SH-SY5Y (cell line): ENCODE measurements at regions not wholly inside any gene's neighbourhood (a gene's known extent, or its start where the extent isn't known, plus 50 kb on each side); places are given as distances from the start of the nearest gene placed in this dataset.

Source experiments
- GATA2 ChIP-seq: IDR thresholded peaks from 2 replicates; pipeline ENCODE4 v1.6.1; 2011; ENCODE audit warnings: mild to moderate bottlenecking, low read depth, low read length
- GATA3 ChIP-seq: IDR thresholded peaks from 2 replicates; pipeline ENCODE4 v1.6.1; 2011; ENCODE audit warnings: low read depth, mild to moderate bottlenecking, low read length, moderate library complexity

DNA sequence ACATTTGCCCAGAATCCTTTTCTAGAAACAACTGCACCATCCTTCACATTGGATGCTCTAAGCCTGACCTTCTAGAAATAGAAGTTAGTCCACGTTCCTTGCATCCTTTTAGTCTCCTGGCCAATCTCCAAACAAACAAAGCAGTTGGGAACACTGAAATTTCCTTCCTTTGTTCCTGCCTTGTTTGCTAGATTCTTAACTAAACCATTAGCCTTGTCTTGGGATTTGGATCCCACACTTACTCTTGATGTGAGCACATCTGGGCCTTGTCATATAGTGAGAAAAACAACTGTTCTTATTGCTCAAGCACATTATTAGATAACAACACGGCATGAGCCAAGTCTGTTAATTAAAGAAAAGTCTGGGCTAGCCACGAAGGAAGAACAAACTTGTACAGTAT lies 319.3 kb upstream of the GHITM start:
- TF ChIP-seq GATA3 = no peak
- no peak for TF ChIP-seq GATA2

DNA sequence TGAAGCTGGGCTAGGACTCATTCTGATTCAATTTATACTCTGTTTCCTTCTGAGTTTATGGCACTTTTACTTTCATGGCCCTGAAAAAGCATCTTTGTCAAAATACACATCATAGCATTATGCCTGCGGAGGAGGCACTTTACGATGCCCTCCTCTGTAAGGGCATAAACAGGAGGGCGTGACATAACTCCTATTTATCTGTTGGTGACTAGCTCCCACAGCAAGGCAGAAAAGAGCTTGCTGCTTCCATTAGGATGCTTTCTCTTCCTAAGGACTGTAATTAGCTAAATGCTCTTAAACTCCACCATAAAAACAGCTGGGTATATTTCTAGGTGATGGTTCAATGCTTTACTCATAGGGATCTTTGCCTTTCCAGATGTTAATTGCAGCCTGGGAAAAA lies 315.2 kb upstream of the GHITM start:
- TF ChIP-seq GATA2 (no peak), GATA3 (no peak)

DNA sequence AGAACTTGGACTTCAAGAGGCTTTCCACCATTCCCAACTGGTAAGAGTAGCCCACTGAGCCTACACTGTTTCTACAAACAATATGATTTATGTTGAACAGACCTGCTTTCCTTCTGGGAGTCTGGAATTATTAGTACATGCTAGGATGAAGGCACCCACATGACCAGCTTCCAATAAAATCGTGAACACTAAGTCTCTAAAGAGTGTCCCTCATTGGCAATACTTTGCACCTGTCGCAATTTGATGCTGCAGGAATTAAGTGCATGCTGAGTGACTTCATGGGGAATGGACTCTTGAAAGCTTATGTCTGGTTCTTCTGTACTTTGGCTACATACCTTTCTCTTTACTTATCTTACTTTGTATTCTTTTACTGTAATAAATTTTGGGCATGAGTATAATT lies 305.2 kb upstream of the GHITM start:
- TF ChIP-seq GATA3 = no peak
- no peak for TF ChIP-seq GATA2

- TF ChIP-seq GATA2 = no peak; the same call in 1 of the 2 replicates
- TF ChIP-seq GATA3 = 0 out of 2 replicates have a peak, but pooled peaks have one; percentile 48
Observed at GRCh38 chr10:83835945-83836745, 303.2 kb upstream of the GHITM start.

DNA sequence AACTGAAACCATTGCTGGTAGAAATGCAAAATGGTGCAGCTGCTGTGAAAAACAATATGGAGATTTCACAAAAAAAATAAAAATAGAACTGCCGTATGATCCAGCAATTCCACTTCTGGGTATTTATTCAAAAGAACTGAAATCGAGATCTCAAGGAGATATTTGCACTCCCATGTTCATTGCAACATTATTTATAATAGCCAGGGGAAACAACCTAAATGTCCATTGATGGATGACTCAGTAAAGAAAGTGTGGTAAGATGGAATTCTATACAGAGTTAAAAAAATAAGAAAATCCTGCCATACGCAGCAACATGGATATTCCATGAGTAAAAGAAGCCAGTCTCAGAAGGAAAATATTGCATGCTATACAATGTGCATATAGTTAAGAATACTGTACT lies 290.6 kb upstream of the GHITM start:
- no peak for TF ChIP-seq GATA3
- no peak for TF ChIP-seq GATA2

- TF ChIP-seq GATA2 = no peak
- TF ChIP-seq GATA3 = no peak
Observed at GRCh38 chr10:83849150-83849549, 290.2 kb upstream of the GHITM start.

GRCh38 chr10:83852146-83852545 lies 287.2 kb upstream of the GHITM start:
- TF ChIP-seq GATA2 (no peak), GATA3 (no peak)

GRCh38 chr10:83862723-83863122 lies 276.6 kb upstream of the GHITM start:
- TF ChIP-seq GATA3 (no peak), GATA2 (no peak)

DNA sequence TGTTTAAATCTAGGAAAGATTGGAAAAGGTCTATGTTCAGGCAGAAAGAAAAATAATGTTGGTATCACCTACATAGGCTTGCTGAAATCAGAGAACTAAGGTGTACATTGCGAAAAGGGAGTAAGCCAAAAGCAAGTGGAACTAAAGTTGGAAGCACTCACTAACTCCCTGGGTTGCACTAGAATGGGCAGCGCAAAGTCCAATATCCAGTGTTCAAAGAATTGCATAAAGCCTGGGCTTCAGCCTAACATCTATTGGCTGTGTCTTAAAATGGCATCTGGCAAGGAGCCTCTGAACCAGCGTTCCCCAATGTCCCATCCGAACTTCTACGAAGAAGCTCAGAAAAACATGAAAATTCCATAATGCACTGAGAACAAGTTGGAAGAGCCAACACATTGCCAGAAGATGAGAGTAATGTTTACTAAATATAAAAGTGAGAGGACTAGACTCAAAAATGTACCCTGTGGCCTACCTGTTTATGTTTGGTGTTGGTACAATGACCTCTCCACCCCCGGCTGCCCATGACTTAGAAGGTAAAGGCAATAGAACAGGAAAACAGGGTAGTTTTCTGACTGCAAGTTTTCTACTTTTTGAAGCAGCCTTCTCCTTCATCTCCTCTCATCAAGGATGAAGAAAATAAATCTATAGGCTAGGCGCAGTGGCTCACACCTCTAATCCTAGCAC lies 275.9 kb upstream of the GHITM start:
- TF ChIP-seq GATA3 = no peak
- TF ChIP-seq GATA2 = no peak

DNA sequence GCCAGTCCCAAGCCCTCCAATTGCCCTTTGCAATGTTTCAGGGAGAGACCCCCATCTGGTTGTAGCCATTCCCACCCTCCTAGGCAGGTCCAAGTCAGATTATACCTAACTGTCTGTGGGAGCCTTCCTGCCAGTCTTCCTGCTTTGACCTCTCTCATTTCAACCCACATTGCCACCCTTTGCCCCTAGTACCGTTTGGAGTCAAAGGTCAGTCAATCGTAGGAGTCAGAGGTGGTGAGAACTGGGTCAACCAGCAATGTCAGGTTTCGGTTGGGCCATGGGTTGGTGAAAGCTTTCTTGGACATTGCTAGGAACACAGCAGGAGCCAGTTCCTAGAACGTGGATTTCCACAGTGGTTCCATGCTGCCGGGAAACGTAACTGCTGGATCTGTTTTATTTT lies 269.4 kb upstream of the GHITM start:
- no peak for TF ChIP-seq GATA3
- no peak for TF ChIP-seq GATA2

DNA sequence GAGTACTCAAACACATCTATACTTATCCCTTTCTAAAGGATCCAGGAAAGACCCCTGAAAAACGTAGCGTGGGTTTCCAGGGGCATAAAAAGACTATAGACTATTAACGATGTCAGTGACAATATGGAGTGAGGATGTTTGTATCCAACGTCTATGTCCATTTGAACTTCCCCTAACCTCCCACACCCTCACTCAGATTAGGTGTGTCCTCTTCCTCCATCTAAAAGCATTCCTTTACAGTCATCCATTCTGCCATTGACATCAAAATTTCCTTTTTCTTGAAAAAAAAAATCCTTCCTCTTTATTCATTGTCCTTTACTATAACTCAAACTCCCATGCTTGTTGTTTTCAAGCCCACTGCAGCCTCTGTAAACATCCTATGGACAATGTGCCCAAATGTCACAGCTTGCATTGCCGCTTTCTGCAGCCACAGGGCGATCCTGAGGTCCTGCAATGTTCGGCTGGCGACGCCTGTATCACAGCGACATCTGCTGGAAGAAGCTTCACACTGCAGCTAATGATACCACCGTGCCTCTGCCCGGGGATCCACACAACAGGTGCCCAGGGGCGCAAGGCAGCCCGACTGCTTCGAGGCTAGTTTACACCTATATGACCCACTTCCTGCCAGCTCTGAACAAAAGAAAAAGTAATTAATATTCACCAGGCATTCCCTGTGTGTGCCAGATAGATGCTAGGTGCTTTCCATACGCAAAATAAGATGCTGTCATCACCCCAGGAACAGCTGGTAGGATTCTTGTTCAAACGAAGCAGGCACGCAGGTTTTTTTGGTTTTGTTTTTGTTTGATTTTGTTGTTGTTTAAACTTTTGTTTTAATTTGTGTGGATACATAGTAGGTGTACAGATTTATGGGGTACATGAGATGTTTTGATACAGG lies 267.9 kb upstream of the GHITM start:
- no peak for TF ChIP-seq GATA2
- no peak for TF ChIP-seq GATA3

- no peak for TF ChIP-seq GATA3
- no peak for TF ChIP-seq GATA2
Observed at GRCh38 chr10:83880252-83880791, 259.0 kb upstream of the GHITM start.

DNA sequence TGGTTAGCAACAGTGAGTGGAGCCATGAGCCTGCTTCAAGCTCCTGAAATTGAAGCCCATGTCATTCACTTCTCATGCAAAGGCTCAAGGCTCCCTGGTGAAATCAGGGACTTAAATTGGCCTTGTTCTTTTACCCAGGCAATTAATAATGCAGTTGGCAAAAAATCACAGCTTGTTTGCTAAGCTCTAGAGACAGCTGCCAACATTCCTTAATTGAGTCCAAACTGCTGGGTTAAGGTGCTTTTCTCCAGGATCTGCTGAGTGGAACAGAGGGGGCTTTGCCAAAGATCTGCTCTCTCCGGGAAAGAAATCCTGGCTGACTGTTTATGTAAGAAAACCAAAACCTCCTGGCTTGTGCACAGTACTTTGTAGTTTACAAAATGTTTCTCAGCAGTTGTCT lies 257.6 kb upstream of the GHITM start:
- TF ChIP-seq GATA3 = no peak
- no peak for TF ChIP-seq GATA2

GRCh38 chr10:83886871-83887270 lies 252.4 kb upstream of the GHITM start:
- TF ChIP-seq GATA2 = no peak
- TF ChIP-seq GATA3 = no peak

- TF ChIP-seq GATA3 = no peak
Observed at GRCh38 chr10:83892737-83893136, 246.6 kb upstream of the GHITM start.
